Stimulated activated naive CD8-positive, alpha-beta T cell treated with anti-CD3 and anti-CD28 coated beads, Interleukin-15, amount 100 ng/mL, for 72 hours (primary cell): ENCODE measurements at regions not wholly inside any gene's neighbourhood (a gene's known extent, or its start where the extent isn't known, plus 50 kb on each side); places are given as distances from the start of the nearest gene placed in this dataset.
"Not testable (repeated sequence)": the region's sequence is repeated elsewhere in the genome, so short reads cannot be mapped to it uniquely, and the experiment has no call there.

Experiments used
- ATAC-seq: fragments of 150-1000 bp; cut with Tn5 transposase; 2 replicates; pipeline ENCODE4 v1.10.0; 2021; ENCODE audit warnings: mild to moderate bottlenecking, moderate library complexity
- DNase-seq, 2 donors: peaks; one replicate each; pipeline ENCODE4 v3.0.0; 2021 to 2022
- H3K27ac Mint-ChIP-seq, 2 donors: one replicate each; pipeline ENCODE4 v1.8.0; 2022; ENCODE audit warnings: mild to moderate bottlenecking in 2 of 2, mixed read lengths in 2 of 2, moderate library complexity in 2 of 2
- H3K27me3 Mint-ChIP-seq: one replicate; pipeline ENCODE4 v1.8.0; 2022; ENCODE audit warnings: mixed read lengths
- H3K4me1 Mint-ChIP-seq: one replicate; pipeline ENCODE4 v1.8.0; 2022; ENCODE audit warnings: mild to moderate bottlenecking, mixed read lengths
- H3K4me3 Mint-ChIP-seq, 2 donors: one replicate each; pipeline ENCODE4 v1.8.0; 2022; ENCODE audit warnings: mild to moderate bottlenecking in 2 of 2, mixed read lengths in 2 of 2, moderate library complexity in 1 of 2
- H3K9me3 Mint-ChIP-seq, 2 donors: one replicate each; pipeline ENCODE4 v1.8.0; 2022; ENCODE audit warnings: mixed read lengths in 2 of 2

DNA sequence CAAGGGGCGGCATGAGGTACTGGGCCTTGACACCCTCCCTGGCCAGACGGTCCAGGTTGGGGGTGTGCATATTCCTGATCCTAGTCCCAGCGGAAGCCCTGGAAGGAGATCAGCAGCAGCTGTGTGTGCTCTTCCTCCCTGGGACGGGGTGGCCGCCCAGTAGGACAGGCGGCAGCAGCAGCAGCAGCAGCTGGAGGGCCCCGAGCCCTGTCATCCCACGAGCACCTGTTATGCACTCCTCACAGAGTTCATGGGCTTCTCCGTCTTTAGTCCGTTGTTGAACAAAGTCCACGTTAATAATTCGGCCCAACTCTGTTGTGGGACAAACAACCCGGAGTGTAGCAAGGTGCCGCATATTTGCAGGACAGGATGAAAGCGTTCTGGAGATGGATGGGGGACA lies 205.6 kb downstream of the OTOP1 start:
- H3K27me3 Mint-ChIP-seq, result peaks cover 34% of the 10 kb centered on the region
- H3K4me3 Mint-ChIP-seq, DNase-seq, H3K9me3 Mint-ChIP-seq, H3K27ac Mint-ChIP-seq, ATAC-seq: not testable (repeated sequence)
- H3K4me1 Mint-ChIP-seq, result peaks cover 11% of the 10 kb centered on the region

GRCh38 chr4:4026708-4027107 lies 200.0 kb downstream of the OTOP1 start:
- Mint-ChIP-seq H3K27me3 (peaks cover 20% of the 10 kb centered on the region), H3K4me3 (peak overlapping the region in 1 of 2 donors; percentile 32), H3K4me1 (peaks cover 25% of the 10 kb centered on the region)
- not testable (repeated sequence) for H3K27ac Mint-ChIP-seq, ATAC-seq, H3K9me3 Mint-ChIP-seq, DNase-seq

- not testable (repeated sequence) for H3K27ac Mint-ChIP-seq, DNase-seq, H3K4me3 Mint-ChIP-seq, ATAC-seq, H3K9me3 Mint-ChIP-seq
- Mint-ChIP-seq H3K4me1 (peaks cover 25% of the 10 kb centered on the region), H3K27me3 (peaks cover 17% of the 10 kb centered on the region)
Measured at GRCh38 chr4:4028752-4029151, 198.0 kb downstream of the OTOP1 start.

- not testable (repeated sequence) for H3K27ac Mint-ChIP-seq, H3K9me3 Mint-ChIP-seq, ATAC-seq, H3K4me3 Mint-ChIP-seq, DNase-seq
- peaks cover 21% of the 10 kb centered on the region for H3K4me1 Mint-ChIP-seq
- peaks cover 23% of the 10 kb centered on the region for H3K27me3 Mint-ChIP-seq
Measured at GRCh38 chr4:4030509-4030908, 196.2 kb downstream of the OTOP1 start.

DNA sequence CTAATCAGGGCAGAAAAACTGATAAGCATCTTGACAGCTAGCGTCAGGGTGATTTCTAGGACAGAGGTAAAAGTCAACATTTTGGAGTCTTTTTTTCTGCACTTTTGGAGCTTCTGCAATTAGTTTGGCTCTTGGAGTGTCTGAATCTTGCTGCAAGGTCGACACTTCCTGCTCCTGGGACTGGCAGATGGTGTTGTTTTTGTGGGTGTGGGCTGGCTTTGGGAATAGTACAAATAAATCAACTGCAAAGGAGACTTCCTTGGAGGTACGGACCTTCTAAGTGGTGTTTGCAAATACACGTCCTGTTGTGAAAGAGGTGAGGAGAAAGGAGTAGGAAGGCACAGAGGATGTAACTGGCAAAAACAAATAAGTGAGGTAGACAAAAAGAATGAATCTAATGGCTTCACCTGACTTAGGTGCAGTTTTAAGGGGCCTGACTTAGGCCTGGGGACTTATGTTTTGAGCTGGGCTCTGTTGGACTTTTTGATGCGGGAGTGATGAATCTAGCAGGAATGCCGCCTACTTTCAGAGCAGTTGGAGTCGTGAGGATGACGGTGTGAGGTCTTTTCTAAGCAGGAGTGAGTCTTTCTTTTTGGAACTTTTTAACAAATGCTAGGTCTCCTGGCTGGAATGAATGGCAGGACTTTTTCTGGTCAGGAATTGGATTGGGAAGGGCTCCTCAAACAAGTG lies 195.1 kb downstream of the OTOP1 start:
- H3K4me3 Mint-ChIP-seq, H3K4me1 Mint-ChIP-seq, H3K9me3 Mint-ChIP-seq, ATAC-seq, DNase-seq, H3K27ac Mint-ChIP-seq: not testable (repeated sequence)
- peaks cover 23% of the 10 kb centered on the region for H3K27me3 Mint-ChIP-seq

GRCh38 chr4:4032364-4032763 lies 194.4 kb downstream of the OTOP1 start:
- H3K9me3 Mint-ChIP-seq, DNase-seq, H3K4me1 Mint-ChIP-seq, H3K4me3 Mint-ChIP-seq, ATAC-seq, H3K27ac Mint-ChIP-seq: not testable (repeated sequence)
- H3K27me3 Mint-ChIP-seq, result peaks cover 23% of the 10 kb centered on the region

- peaks cover 22% of the 10 kb centered on the region for H3K27me3 Mint-ChIP-seq
- H3K27ac Mint-ChIP-seq, ATAC-seq, H3K9me3 Mint-ChIP-seq, H3K4me1 Mint-ChIP-seq, H3K4me3 Mint-ChIP-seq, DNase-seq: not testable (repeated sequence)
Measured at GRCh38 chr4:4032801-4033605, 193.7 kb downstream of the OTOP1 start.

GRCh38 chr4:4037399-4038138 lies 189.2 kb downstream of the OTOP1 start:
- peaks cover 33% of the 10 kb centered on the region for H3K27me3 Mint-ChIP-seq
- H3K9me3 Mint-ChIP-seq, result peaks cover 0 to 10% of the 10 kb centered on the region in 2 donors
- ATAC-seq, H3K4me1 Mint-ChIP-seq, H3K27ac Mint-ChIP-seq, DNase-seq, H3K4me3 Mint-ChIP-seq: not testable (repeated sequence)

GRCh38 chr4:4045823-4046222 lies 180.9 kb downstream of the OTOP1 start:
- not testable (repeated sequence) for ATAC-seq, DNase-seq, H3K4me3 Mint-ChIP-seq, H3K27ac Mint-ChIP-seq
- Mint-ChIP-seq H3K4me1 (peaks cover 15% of the 10 kb centered on the region), H3K9me3 (peaks cover 0 to 10% of the 10 kb centered on the region in 2 donors), H3K27me3 (peaks cover 66% of the 10 kb centered on the region)

DNA sequence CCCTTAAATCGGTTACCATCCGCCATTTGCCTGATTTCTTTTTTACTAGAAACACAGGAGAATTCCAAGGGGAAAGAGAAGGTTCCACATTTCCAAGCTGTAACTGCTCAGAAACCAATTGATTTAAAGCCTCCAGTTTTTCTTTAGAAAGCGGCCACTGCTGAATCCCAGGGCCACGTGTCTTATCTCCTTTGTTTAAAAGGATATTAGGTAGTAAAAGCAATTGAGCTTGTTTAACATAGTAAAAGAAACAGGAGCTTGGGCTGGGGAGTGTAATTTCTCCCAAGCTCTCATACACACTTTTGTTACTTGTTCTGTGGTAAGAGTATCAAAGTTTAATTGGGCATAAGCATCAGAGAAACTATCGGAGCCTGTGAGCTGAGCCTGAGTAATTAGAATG lies 180.0 kb downstream of the OTOP1 start:
- H3K27ac Mint-ChIP-seq, ATAC-seq, H3K4me3 Mint-ChIP-seq, H3K9me3 Mint-ChIP-seq, DNase-seq: not testable (repeated sequence)
- peaks cover 15% of the 10 kb centered on the region for H3K4me1 Mint-ChIP-seq
- peaks cover 64% of the 10 kb centered on the region for H3K27me3 Mint-ChIP-seq

DNA sequence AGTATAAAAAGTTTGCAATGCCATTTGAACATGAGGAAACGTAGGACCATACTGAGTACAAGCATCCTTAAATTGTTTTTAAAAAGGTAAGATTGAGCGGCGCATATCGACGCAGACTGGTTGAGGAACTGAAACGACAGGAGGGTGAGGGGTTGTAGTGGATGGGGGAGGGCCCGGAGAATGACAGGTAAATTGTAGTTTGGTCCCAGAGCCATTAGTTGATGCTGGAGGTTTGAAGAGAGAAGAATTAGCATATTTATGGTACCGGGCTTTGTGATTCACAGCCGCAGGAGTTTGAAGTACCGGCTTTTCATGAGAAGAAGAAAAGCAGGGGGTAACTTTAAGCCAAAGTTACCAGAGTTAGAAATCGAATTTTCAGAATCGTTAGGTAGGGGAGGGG lies 179.5 kb downstream of the OTOP1 start:
- not testable (repeated sequence) for DNase-seq, ATAC-seq, H3K9me3 Mint-ChIP-seq, H3K27ac Mint-ChIP-seq
- H3K27me3 Mint-ChIP-seq, result peaks cover 59% of the 10 kb centered on the region
- H3K4me3 Mint-ChIP-seq, result peak overlapping the region; percentile 40 to 52
- H3K4me1 Mint-ChIP-seq, result peaks cover 15% of the 10 kb centered on the region

GRCh38 chr4:4048227-4048626 lies 178.5 kb downstream of the OTOP1 start:
- peaks cover 15% of the 10 kb centered on the region for H3K4me1 Mint-ChIP-seq
- peaks cover 50% of the 10 kb centered on the region for H3K27me3 Mint-ChIP-seq
- not testable (repeated sequence) for H3K27ac Mint-ChIP-seq, H3K9me3 Mint-ChIP-seq, ATAC-seq, DNase-seq
- H3K4me3 Mint-ChIP-seq, result peak overlapping the region; percentile 38 to 59

DNA sequence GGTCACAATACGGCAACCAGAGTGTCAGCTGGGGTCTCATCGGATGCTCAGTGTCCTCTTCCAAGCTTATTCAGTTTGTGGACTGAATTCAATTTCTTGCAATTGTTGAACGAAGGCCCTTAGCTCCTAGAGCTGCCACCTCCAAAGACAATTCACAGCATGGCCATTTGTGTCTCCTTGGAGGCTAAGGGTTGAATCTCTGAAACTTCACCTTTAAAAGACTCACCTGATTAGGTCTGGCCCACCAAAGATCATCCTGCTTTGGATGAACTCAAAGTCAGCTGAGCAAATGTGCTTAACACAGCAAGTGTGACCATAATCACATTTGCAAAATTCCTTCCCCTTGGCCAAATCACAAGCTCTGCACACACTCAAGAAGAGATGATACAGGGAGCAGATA lies 175.9 kb downstream of the OTOP1 start:
- H3K27ac Mint-ChIP-seq, H3K4me3 Mint-ChIP-seq, DNase-seq, ATAC-seq, H3K9me3 Mint-ChIP-seq: not testable (repeated sequence)
- H3K27me3 Mint-ChIP-seq, result peaks cover 27% of the 10 kb centered on the region
- peaks cover 15% of the 10 kb centered on the region for H3K4me1 Mint-ChIP-seq

DNA sequence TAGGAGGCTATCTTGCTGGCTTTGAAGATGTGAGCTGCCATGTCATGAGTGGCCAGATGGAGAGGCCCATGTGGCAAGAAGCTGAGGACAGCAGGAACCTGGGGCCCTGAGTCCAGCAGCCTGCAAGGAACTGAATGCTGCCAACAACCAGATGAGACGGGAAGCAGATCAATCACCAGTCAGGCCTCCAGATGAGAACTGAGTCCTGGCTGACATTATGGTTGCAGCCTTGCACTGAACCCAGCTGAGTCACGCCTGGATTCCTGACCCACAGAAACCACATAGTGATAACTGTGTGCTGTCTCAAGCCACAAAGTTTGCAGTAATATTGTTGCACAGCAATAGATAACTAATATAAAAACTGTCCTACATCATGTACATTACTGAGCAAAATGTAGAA lies 173.8 kb downstream of the OTOP1 start:
- not testable (repeated sequence) for H3K4me3 Mint-ChIP-seq, H3K27ac Mint-ChIP-seq, DNase-seq, H3K4me1 Mint-ChIP-seq, H3K9me3 Mint-ChIP-seq, ATAC-seq
- H3K27me3 Mint-ChIP-seq, result peaks cover 18% of the 10 kb centered on the region

- DNase-seq, ATAC-seq, H3K27ac Mint-ChIP-seq, H3K4me3 Mint-ChIP-seq, H3K4me1 Mint-ChIP-seq, H3K9me3 Mint-ChIP-seq: not testable (repeated sequence)
- peaks cover 24% of the 10 kb centered on the region for H3K27me3 Mint-ChIP-seq
Measured at GRCh38 chr4:4057226-4057625, 169.5 kb downstream of the OTOP1 start.
